ENCODE measurements at regions not wholly inside any gene's neighbourhood (a gene's known extent, or its start where the extent isn't known, plus 50 kb on each side); places are given as distances from the start of the nearest gene placed in this dataset.

DNA sequence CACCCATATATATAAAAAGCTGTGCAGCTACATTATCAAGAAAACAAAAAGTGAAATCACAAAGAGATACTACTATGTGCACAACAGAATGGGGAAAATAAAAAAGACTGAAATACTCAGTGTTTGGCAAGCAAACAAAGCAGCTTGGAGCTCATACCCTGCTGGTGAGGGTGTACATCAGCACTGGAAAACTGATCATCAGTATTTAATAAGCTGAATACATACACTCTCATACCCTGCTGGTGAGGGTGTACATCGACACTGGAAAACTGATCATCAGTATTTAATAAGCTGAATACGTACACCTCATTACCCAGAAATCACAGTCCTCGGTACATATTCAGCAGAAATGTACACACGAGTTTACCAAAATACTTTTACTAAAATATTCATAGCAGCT, 220.8 kb downstream of the SPP2 start:
- Histone ChIP-seq H3K36me3 (no peaks in the 10 kb centered on the region), H3K4me3 (no peak overlapping the region), H3K27ac (replicated peaks in 1 of 4) (no peak overlapping the region), H3K27me3 (peaks cover 0 to 7% (median 0%) of the 10 kb centered on the region in 4 donors), H3K9me3 (no peaks in the 10 kb centered on the region), H3K4me1 (no peaks in the 10 kb centered on the region)
- 87% methylated on average over 4 of the region's 4 CpGs for WGBS
- DNase-seq (ENCODE audit: extremely low spot score), result no peak
- intact Hi-C loops (cut with DNase I), result no loop called here
- TF ChIP-seq POLR2AphosphoS5 (IDR thresholded peaks at IDR 0.05) (no peak), EP300 (IDR thresholded peaks at IDR 0.05) (no peak), POLR2A (IDR thresholded peaks at IDR 0.05; ENCODE audit: low read depth) (no peak)
- TF ChIP-seq, protein P1, sequence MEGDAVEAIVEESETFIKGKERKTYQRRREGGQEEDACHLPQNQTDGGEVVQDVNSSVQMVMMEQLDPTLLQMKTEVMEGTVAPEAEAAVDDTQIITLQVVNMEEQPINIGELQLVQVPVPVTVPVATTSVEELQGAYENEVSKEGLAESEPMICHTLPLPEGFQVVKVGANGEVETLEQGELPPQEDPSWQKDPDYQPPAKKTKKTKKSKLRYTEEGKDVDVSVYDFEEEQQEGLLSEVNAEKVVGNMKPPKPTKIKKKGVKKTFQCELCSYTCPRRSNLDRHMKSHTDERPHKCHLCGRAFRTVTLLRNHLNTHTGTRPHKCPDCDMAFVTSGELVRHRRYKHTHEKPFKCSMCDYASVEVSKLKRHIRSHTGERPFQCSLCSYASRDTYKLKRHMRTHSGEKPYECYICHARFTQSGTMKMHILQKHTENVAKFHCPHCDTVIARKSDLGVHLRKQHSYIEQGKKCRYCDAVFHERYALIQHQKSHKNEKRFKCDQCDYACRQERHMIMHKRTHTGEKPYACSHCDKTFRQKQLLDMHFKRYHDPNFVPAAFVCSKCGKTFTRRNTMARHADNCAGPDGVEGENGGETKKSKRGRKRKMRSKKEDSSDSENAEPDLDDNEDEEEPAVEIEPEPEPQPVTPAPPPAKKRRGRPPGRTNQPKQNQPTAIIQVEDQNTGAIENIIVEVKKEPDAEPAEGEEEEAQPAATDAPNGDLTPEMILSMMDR (IDR thresholded peaks at IDR 0.05), result no peak

DNA sequence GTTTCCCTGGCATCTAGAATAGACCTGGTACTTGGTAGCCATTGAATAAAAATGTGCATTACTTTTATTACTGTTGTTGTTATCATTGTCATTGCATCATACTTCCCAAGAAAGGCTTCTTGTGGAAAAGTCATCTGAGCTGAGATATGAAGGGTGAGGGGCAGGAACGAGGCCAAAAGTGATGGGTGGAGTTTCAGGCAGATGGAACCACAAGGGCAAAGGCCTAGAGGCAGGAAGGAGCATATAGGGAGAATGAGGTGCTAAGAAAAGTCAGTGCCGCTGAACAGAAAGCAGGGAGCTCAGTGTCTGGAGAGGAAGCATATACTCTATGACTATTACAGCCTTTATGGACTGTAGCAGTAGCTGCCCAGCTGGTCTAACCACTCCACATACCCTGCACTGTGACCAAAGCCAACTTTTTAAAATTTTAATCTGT, 219.3 kb downstream of the SPP2 start:
- H3K36me3 ChIP-seq, result no peaks in the 10 kb centered on the region
- no peak for DNase-seq (ENCODE audit: extremely low spot score)
- 73% methylated on average over 2 of the region's 2 CpGs for WGBS
- H3K27me3 ChIP-seq, result peaks cover 0 to 7% (median 0%) of the 10 kb centered on the region in 4 donors
- no peak overlapping the region for H3K4me3 ChIP-seq
- TF ChIP-seq, protein P1 (IDR thresholded peaks at IDR 0.05), result no peak
- TF ChIP-seq POLR2AphosphoS5 (IDR thresholded peaks at IDR 0.05) (no peak), POLR2A (IDR thresholded peaks at IDR 0.05; ENCODE audit: low read depth) (no peak), EP300 (IDR thresholded peaks at IDR 0.05) (no peak)
- H3K9me3 ChIP-seq, result no peaks in the 10 kb centered on the region
- no peaks in the 10 kb centered on the region for H3K4me1 ChIP-seq
- intact Hi-C loops (cut with DNase I), result no loop called here
- H3K27ac ChIP-seq (replicated peaks in 1 of 4), result no peak overlapping the region

DNA sequence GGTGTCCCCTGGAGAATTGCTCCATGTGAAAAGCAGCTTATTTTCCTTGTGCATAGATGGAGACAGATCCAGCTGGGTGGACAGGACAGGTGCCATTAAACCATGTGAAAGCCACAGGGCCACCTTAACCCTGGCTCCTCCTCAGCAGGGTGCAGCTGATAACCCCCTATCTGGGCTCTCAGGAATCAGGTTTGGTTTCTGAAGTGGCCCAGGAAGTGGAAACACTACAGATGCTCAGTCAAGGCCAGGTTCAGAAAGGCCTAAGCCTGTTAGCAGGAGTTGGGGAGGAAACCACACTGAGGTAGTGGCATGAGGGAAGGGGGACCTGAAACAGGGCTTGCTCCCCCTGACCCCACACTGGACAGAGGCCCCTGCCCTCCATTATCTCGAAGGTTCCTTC, 217.0 kb downstream of the SPP2 start:
- intact Hi-C loops (cut with DNase I), result no loop called here
- no peaks in the 10 kb centered on the region for H3K4me1 ChIP-seq
- H3K27ac ChIP-seq (replicated peaks in 1 of 4), result no peak overlapping the region
- DNase-seq (ENCODE audit: extremely low spot score), result no peak
- H3K27me3 ChIP-seq, result peaks cover 0 to 7% (median 0%) of the 10 kb centered on the region in 4 donors
- H3K4me3 ChIP-seq, result no peak overlapping the region
- H3K36me3 ChIP-seq, result no peaks in the 10 kb centered on the region
- WGBS, result 50% methylated on average over 1 of the region's 1 CpG
- TF ChIP-seq EP300 (IDR thresholded peaks at IDR 0.05) (no peak), POLR2AphosphoS5 (IDR thresholded peaks at IDR 0.05) (no peak), POLR2A (IDR thresholded peaks at IDR 0.05; ENCODE audit: low read depth) (no peak)
- TF ChIP-seq, protein P1 (IDR thresholded peaks at IDR 0.05), result no peak
- H3K9me3 ChIP-seq, result no peaks in the 10 kb centered on the region

DNA sequence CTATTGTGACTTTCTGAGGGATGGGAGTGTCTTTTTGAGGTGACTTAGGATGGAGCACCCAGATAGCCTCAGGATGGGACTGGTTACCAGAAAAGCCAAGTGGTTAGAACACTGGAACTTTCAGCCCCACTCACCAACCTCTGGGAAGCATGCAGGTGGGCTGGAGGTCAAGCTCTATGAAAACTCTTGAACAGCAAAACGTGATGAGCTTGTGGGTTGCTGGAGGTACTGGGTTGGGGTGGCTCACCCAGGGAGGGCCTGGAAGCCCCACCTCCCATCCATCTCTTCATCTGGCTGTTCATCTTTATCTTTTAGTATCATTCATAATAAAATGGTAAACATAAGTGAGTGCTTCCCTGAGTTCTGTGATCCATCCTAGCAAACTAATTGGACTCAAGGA, 216.4 kb downstream of the SPP2 start:
- Histone ChIP-seq H3K4me3 (no peak overlapping the region), H3K27ac (replicated peaks in 1 of 4) (no peak overlapping the region), H3K27me3 (peaks cover 0 to 7% (median 0%) of the 10 kb centered on the region in 4 donors), H3K4me1 (no peaks in the 10 kb centered on the region), H3K9me3 (no peaks in the 10 kb centered on the region), H3K36me3 (no peaks in the 10 kb centered on the region)
- no peak for TF ChIP-seq POLR2AphosphoS5 (IDR thresholded peaks at IDR 0.05)
- TF ChIP-seq, protein P1 (IDR thresholded peaks at IDR 0.05), result no peak
- no peak for TF ChIP-seq EP300 (IDR thresholded peaks at IDR 0.05)
- no peak for TF ChIP-seq POLR2A (IDR thresholded peaks at IDR 0.05; ENCODE audit: low read depth)
- intact Hi-C loops (cut with DNase I), result no loop called here
- no peak for DNase-seq (ENCODE audit: extremely low spot score)
- 73% methylated on average over 1 of the region's 1 CpG for WGBS

DNA sequence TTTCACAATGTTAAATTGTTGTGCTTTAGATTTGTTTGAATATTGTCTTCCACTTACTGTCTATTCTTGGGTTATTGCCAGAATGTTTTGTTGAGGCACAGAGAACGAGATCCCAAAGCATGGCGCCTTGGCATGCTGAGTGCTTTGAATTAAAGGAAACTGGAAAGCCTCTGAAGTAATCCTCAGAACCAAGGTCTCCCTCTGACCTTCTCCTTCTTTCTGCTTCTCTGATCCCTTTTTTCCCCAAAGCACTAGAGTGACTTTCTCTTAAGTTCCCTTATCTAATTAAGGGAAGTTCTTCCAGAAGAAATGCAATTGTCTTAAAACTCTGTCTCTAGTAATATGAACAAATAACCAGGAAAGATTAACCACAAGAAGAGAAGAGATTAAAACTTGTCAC, 214.7 kb downstream of the SPP2 start:
- Histone ChIP-seq H3K27me3 (peaks cover 0 to 12% (median 0%) of the 10 kb centered on the region in 4 donors), H3K36me3 (no peaks in the 10 kb centered on the region), H3K4me1 (no peaks in the 10 kb centered on the region), H3K9me3 (no peaks in the 10 kb centered on the region), H3K27ac (replicated peaks in 1 of 4) (no peak overlapping the region), H3K4me3 (no peak overlapping the region)
- TF ChIP-seq, protein P1 (IDR thresholded peaks at IDR 0.05), result no peak
- no peak for TF ChIP-seq POLR2A (IDR thresholded peaks at IDR 0.05; ENCODE audit: low read depth)
- WGBS, result 79% methylated on average over 2 of the region's 2 CpGs
- no peak for DNase-seq (ENCODE audit: extremely low spot score)
- intact Hi-C loops (cut with DNase I), result no loop called here

All from esophagus muscularis mucosa (tissue), 4 donors.